ENCODE measurements at regions not wholly inside any gene's neighbourhood (a gene's known extent, or its start where the extent isn't known, plus 50 kb on each side); places are given as distances from the start of the nearest gene placed in this dataset.

- intact Hi-C loops (cut with micrococcal nuclease; ENCODE audit: unreplicated experiment) = no loop called here
- Histone ChIP-seq H3K4me3 (no peak overlapping the region), H2AFZ (ENCODE audit: control insufficient read depth, low read depth, low read length) (no peak overlapping the region), H3K79me2 (ENCODE audit: control insufficient read depth, insufficient read depth, low read length) (no peaks in the 10 kb centered on the region), H3K4me1 (ENCODE audit: control insufficient read depth, insufficient read depth, low read length) (no peaks in the 10 kb centered on the region), H3K36me3 (ENCODE audit: control insufficient read depth in 2 of 2, insufficient read depth in 2 of 2, low read length in 1 of 2) (no peaks in the 10 kb centered on the region), H3K27me3 (replicated peaks in 1 of 2; ENCODE audit: control insufficient read depth in 2 of 2, insufficient read depth in 2 of 2, low read length in 1 of 2) (no peaks in the 10 kb centered on the region), H3K4me2 (ENCODE audit: control insufficient read depth, insufficient read depth) (no peak overlapping the region), H3K27ac (ENCODE audit: control insufficient read depth, insufficient read depth) (no peak overlapping the region), H4K20me1 (ENCODE audit: control insufficient read depth, insufficient read depth) (no peaks in the 10 kb centered on the region), H3K9ac (ENCODE audit: control insufficient read depth, insufficient read depth, low read length) (no peak overlapping the region), H3K9me3 (replicated peaks; ENCODE audit: control insufficient read depth, insufficient read depth, low read length) (no peaks in the 10 kb centered on the region)
- DNase-seq (ENCODE audit: low read depth, low spot score) (no peak), FAIRE-seq (no peak), ATAC-seq (no peak)
- in situ Hi-C loops (cut with MboI) = no loop called here
- no peak for TF ChIP-seq MYC (IDR thresholded peaks at IDR 0.05; ENCODE audit: insufficient read depth, insufficient read length, insufficient replicate concordance, low read length, severe bottlenecking)
- TF ChIP-seq CREB1 (IDR thresholded peaks at IDR 0.05; ENCODE audit: low read depth) = no peak
- no peak for TF ChIP-seq ZNF687 (IDR thresholded peaks at IDR 0.05)
- no peak for TF ChIP-seq ZBTB4 (CRISPR knock-in tag; IDR thresholded peaks at IDR 0.05)
- TF ChIP-seq ZBED1 (IDR thresholded peaks at IDR 0.05; ENCODE audit: borderline replicate concordance) = no peak
- TF ChIP-seq HDGF (IDR thresholded peaks at IDR 0.05) = no peak
- no peak for TF ChIP-seq SIN3A (IDR thresholded peaks at IDR 0.05; ENCODE audit: low read depth, low read length)
- RAD21 ChIA-PET (ENCODE audit: unreplicated experiment) = interaction anchor here (1.5 kb wide), 1 partner anchor 76 kb away, joined by 3 read pairs; no protein-coding TSS in a partner anchor
- no TSS peak for BruUV-seq (replicated peaks)
- CTCF ChIA-PET = no interaction called here
- SMC1A ChIA-PET (ENCODE audit: uncharacterized antibody, unreplicated experiment) = interaction anchor here (1.9 kb wide), 1 partner anchor 31 kb away, joined by 5 read pairs; no protein-coding TSS in a partner anchor
- POLR2A ChIA-PET = no interaction called here
- WGBS (ENCODE audit: insufficient coverage, insufficient replicate concordance, low lambda C conversion rate, missing lambda C conversion rate) = 0% methylated on average over 2 of the region's 2 CpGs
These were observed 118.7 kb downstream of the FHIP1A start for GRCh38 chr4:151527699-151528098.
